ENCODE measurements at regions not wholly inside any gene's neighbourhood (a gene's known extent, or its start where the extent isn't known, plus 50 kb on each side); places are given as distances from the start of the nearest gene placed in this dataset.

DNA sequence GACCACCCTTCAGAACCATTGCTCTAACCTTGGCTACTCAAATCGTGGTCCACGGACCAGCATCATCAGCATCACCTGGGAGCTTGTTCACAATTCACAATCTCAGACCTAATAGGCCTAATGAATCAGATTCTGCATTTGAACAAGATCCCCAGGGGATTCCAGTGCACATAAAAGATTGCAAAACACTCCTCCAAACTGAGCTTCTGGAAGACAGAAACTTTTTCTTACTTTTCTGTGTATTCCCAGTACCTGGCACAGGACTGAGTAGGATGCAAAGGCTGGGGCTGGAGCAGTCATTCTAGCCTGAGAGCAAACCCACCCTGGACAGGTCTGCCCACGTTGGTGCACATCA, 115.1 kb upstream of the COPS8 start:
- Mint-ChIP-seq H3K27ac (no peak overlapping the region), H3K9me3 (no peaks in the 10 kb centered on the region; the same call in 1 of the 2 replicates), H3K36me3 (no peaks in the 10 kb centered on the region), H3K27me3 (ENCODE audit: low read depth) (peaks cover 3% of the 10 kb centered on the region; the same call in 1 of the 2 replicates), H3K4me3 (no peak overlapping the region), H3K4me1 (peaks cover 60% of the 10 kb centered on the region)
- TF ChIP-seq, protein P1, sequence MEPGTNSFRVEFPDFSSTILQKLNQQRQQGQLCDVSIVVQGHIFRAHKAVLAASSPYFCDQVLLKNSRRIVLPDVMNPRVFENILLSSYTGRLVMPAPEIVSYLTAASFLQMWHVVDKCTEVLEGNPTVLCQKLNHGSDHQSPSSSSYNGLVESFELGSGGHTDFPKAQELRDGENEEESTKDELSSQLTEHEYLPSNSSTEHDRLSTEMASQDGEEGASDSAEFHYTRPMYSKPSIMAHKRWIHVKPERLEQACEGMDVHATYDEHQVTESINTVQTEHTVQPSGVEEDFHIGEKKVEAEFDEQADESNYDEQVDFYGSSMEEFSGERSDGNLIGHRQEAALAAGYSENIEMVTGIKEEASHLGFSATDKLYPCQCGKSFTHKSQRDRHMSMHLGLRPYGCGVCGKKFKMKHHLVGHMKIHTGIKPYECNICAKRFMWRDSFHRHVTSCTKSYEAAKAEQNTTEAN (CRISPR knock-in tag; IDR thresholded peaks at IDR 0.05), result no peak
- TF ChIP-seq ZBTB21 (CRISPR knock-in tag; IDR thresholded peaks at IDR 0.05; ENCODE audit: borderline replicate concordance), result no peak
- TF ChIP-seq EMX1 (CRISPR knock-in tag; IDR thresholded peaks at IDR 0.05), result no peak
- DNase-seq (ENCODE audit: low spot score) (no peak), ATAC-seq (no peak)
- ChIA-PET CTCF (no interaction called here), POLR2A (no interaction called here)

DNA sequence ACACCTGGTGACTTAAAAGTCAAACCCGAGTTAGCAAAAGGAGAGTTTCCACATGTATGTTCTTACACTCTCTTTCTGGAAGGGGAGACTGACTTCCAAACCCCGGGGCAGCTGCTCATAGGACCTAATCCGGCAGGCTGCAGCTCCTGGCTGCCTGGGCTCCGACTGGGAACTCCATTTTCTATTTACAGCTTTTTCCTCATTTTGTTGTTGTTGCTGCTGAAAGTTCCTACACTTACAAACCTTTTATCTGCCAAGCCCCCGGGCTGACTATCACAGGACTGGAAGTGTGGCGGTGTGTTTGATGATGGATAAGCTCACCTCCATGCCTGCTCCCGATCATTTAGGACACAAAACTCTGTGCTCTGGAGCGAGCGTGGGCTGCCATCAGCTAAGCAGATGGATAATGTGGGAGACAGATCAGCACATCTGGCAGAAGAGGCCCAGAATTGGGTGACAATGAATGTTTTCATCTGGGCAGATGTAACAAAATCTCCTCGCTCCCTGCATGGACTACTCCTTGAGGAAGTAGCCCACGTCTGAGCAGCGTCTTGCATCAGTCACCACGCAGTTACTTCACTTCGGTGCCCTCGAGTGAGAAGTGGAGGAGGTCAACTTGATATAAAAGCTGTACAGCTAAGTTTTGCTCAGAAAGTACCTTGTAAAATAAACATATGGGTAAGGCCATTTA, 114.4 kb upstream of the COPS8 start:
- no peak for DNase-seq (ENCODE audit: low spot score)
- POLR2A ChIA-PET, result no interaction called here
- H3K27me3 Mint-ChIP-seq (ENCODE audit: low read depth), result peaks cover 3% of the 10 kb centered on the region; the same call in 1 of the 2 replicates
- no peak for ATAC-seq
- TF ChIP-seq ETV6 (CRISPR knock-in tag; IDR thresholded peaks at IDR 0.05) (no peak), ELF4 (CRISPR knock-in tag; IDR thresholded peaks at IDR 0.05; ENCODE audit: low read depth) (no peak), RELA (CRISPR knock-in tag; IDR thresholded peaks at IDR 0.05; ENCODE audit: borderline replicate concordance) (no peak), GABPB1 (CRISPR knock-in tag; IDR thresholded peaks at IDR 0.05) (no peak), TEAD1 (CRISPR knock-in tag; IDR thresholded peaks at IDR 0.05) (no peak), OVOL2 (CRISPR knock-in tag; IDR thresholded peaks at IDR 0.05; ENCODE audit: borderline replicate concordance) (no peak), ZNF232 (CRISPR knock-in tag; IDR thresholded peaks at IDR 0.05) (no peak), NFATC4 (CRISPR knock-in tag; IDR thresholded peaks at IDR 0.05) (no peak)
- TF ChIP-seq, protein P2, sequence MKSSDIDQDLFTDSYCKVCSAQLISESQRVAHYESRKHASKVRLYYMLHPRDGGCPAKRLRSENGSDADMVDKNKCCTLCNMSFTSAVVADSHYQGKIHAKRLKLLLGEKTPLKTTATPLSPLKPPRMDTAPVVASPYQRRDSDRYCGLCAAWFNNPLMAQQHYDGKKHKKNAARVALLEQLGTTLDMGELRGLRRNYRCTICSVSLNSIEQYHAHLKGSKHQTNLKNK (CRISPR knock-in tag; IDR thresholded peaks at IDR 0.05), result no peak
- TF ChIP-seq, protein P3, sequence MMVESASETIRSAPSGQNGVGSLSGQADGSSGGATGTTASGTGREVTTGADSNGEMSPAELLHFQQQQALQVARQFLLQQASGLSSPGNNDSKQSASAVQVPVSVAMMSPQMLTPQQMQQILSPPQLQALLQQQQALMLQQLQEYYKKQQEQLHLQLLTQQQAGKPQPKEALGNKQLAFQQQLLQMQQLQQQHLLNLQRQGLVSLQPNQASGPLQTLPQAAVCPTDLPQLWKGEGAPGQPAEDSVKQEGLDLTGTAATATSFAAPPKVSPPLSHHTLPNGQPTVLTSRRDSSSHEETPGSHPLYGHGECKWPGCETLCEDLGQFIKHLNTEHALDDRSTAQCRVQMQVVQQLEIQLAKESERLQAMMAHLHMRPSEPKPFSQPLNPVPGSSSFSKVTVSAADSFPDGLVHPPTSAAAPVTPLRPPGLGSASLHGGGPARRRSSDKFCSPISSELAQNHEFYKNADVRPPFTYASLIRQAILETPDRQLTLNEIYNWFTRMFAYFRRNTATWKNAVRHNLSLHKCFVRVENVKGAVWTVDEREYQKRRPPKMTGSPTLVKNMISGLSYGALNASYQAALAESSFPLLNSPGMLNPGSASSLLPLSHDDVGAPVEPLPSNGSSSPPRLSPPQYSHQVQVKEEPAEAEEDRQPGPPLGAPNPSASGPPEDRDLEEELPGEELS (CRISPR knock-in tag; IDR thresholded peaks at IDR 0.05), result no peak
- TF ChIP-seq, protein P4, sequence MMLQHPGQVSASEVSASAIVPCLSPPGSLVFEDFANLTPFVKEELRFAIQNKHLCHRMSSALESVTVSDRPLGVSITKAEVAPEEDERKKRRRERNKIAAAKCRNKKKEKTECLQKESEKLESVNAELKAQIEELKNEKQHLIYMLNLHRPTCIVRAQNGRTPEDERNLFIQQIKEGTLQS (CRISPR knock-in tag; conservative IDR thresholded peaks at IDR 0.05), result no peak
- H3K27ac Mint-ChIP-seq, result no peak overlapping the region
- H3K36me3 Mint-ChIP-seq, result no peaks in the 10 kb centered on the region
- no peak overlapping the region for H3K4me3 Mint-ChIP-seq
- CTCF ChIA-PET, result no interaction called here
- peaks cover 58% of the 10 kb centered on the region for H3K4me1 Mint-ChIP-seq
- H3K9me3 Mint-ChIP-seq, result no peaks in the 10 kb centered on the region; the same call in 1 of the 2 replicates

DNA sequence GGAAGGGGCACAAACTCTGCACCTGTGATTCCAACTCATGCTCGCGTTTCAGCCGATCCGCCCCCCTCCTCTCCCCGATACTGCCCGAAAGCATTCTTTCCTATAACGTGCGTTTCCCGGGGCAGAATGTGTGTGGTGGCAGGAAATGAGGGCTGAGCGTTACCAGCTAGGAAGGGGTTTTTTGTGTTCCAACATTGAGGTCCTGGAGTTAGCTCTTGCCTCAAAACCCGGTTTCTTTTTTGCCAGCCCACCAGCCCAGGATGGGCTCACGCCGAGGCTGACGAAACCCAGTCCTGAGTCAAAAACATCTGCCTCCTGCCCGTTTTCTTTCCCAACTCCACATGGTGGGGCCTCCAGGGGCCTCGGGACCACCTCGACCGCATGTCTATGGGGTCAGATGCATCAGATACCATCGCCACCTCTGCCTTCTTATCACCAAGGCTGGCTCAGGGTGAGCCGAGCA, 113.7 kb upstream of the COPS8 start:
- no peak for ATAC-seq
- CTCF ChIA-PET, result no interaction called here
- no peak for TF ChIP-seq ZNF671 (CRISPR knock-in tag; IDR thresholded peaks at IDR 0.05)
- H3K4me3 Mint-ChIP-seq, result no peak overlapping the region
- POLR2A ChIA-PET, result no interaction called here
- no peak for DNase-seq (ENCODE audit: low spot score)
- no peaks in the 10 kb centered on the region for H3K36me3 Mint-ChIP-seq
- peaks cover 3% of the 10 kb centered on the region; the same call in 1 of the 2 replicates for H3K27me3 Mint-ChIP-seq (ENCODE audit: low read depth)
- no peak overlapping the region for H3K27ac Mint-ChIP-seq
- H3K9me3 Mint-ChIP-seq, result no peaks in the 10 kb centered on the region; the same call in 1 of the 2 replicates
- H3K4me1 Mint-ChIP-seq, result peaks cover 60% of the 10 kb centered on the region
